HG02884 (cell line): ENCODE measurements at regions not wholly inside any gene's neighbourhood (a gene's known extent, or its start where the extent isn't known, plus 50 kb on each side); places are given as distances from the start of the nearest gene placed in this dataset.
"Not testable (repeated sequence)": the region's sequence is repeated elsewhere in the genome, so short reads cannot be mapped to it uniquely, and the experiment has no call there.

Source experiments
- ATAC-seq: cut with Tn5 transposase; IDR thresholded peaks from one replicate; pipeline ENCODE4 v1.9.1; 2021; ENCODE audit warnings: mild to moderate bottlenecking, moderate library complexity; ENCODE audit not compliant: unreplicated experiment

GRCh38 chr3:124133366-124133940 is 141.5 kb upstream of the ROPN1 start:
- ATAC-seq: no peak

GRCh38 chr3:124137216-124137615 is 145.3 kb upstream of the ROPN1 start:
- no peak for ATAC-seq

GRCh38 chr3:124138148-124138547 is 146.2 kb upstream of the ROPN1 start:
- no peak for ATAC-seq

- no peak for ATAC-seq
Observed at GRCh38 chr3:124140746-124141145, 148.8 kb upstream of the ROPN1 start.

GRCh38 chr3:124142389-124142970 is 150.6 kb upstream of the ROPN1 start:
- no peak for ATAC-seq

- no peak for ATAC-seq
Observed at GRCh38 chr3:124143047-124143446, 151.1 kb upstream of the ROPN1 start.

- no peak for ATAC-seq
Observed at GRCh38 chr3:124144035-124144814, 152.3 kb upstream of the ROPN1 start.

GRCh38 chr3:124147429-124147828 is 155.5 kb upstream of the ROPN1 start:
- no peak for ATAC-seq

GRCh38 chr3:124147946-124148345 is 156.0 kb upstream of the ROPN1 start:
- no peak for ATAC-seq

GRCh38 chr3:124149081-124149480 is 157.2 kb upstream of the ROPN1 start:
- no peak for ATAC-seq

- no peak for ATAC-seq
Observed at GRCh38 chr3:124149771-124150170, 157.8 kb upstream of the ROPN1 start.

- not testable (repeated sequence) for ATAC-seq
Observed at GRCh38 chr3:124152891-124153290, 161.0 kb upstream of the ROPN1 start.

GRCh38 chr3:124156866-124157712 is 165.2 kb upstream of the ROPN1 start:
- ATAC-seq: no peak

GRCh38 chr3:124157748-124158147 is 165.8 kb upstream of the ROPN1 start:
- ATAC-seq: no peak

- no peak for ATAC-seq
Observed at GRCh38 chr3:124158168-124158881, 166.4 kb upstream of the ROPN1 start.

- ATAC-seq: no peak
Observed at GRCh38 chr3:124161448-124161847, 169.5 kb upstream of the ROPN1 start.

GRCh38 chr3:124163689-124164088 is 171.8 kb upstream of the ROPN1 start:
- ATAC-seq: no peak

- no peak for ATAC-seq
Observed at GRCh38 chr3:124168271-124168670, 176.3 kb upstream of the ROPN1 start.

- no peak for ATAC-seq
Observed at GRCh38 chr3:124172283-124172682, 180.4 kb upstream of the ROPN1 start.

GRCh38 chr3:124172816-124173215 is 180.9 kb upstream of the ROPN1 start:
- ATAC-seq: no peak

- ATAC-seq: no peak
Observed at GRCh38 chr3:124174476-124174875, 182.6 kb upstream of the ROPN1 start.
